A549 (cell line): ENCODE measurements at regions not wholly inside any gene's neighbourhood (a gene's known extent, or its start where the extent isn't known, plus 50 kb on each side); places are given as distances from the start of the nearest gene placed in this dataset.

Experiments used
- ATAC-seq, 2 experiments: fragments of 200-7000 bp in 1 of 2; fragments of >200 bp in 1 of 2; cut with Nextera tagmentation in 1 of 2; cut with Tn5 transposase in 1 of 2; 3 replicates each; pipeline versions ENCODE4 v1.8.0 to v1.9.1; 2018 to 2020; ENCODE audit warnings: mild to moderate bottlenecking in 1 of 2, moderate library complexity in 1 of 2
- CTCF ChIA-PET: fragments of 300-600 bp; sonication (Branson Sonifier 250); formaldehyde crosslinking; extraction: SDS; loops from one replicate; lab custom pipeline; 2021; ENCODE audit warnings: antibody characterized with exemption, inconsistent platforms; lab: Yijun Ruan, JAX
- POLR2A ChIA-PET: fragments of 350-600 bp; formaldehyde crosslinking; extraction: SDS; loops from one replicate; lab custom pipeline; 2021; ENCODE audit warnings: antibody characterized with exemption, inconsistent platforms; lab: Yijun Ruan, JAX
- DNase-seq, 2 experiments: peaks; one replicate each; pipeline versions ENCODE4 v3.0.0 to v3.0.0-alpha.2; 2011 to 2016; ENCODE audit warnings: low read depth in 1 of 2, low spot score in 1 of 2
- FAIRE-seq: peaks from 2 replicates; lab custom pipeline; 2011; peaks lifted over from hg19 to GRCh38; lab: Jason Lieb, UNC
- H3K27ac ChIP-seq, 2 experiments: fragments of >200 bp; sonication (Bioruptor Twin); formaldehyde crosslinking; 3 replicates each; pipeline ENCODE4 v1.5.1; 2016 to 2017
- H3K4me1 ChIP-seq: fragments of >200 bp; sonication (Bioruptor Twin); formaldehyde crosslinking; 3 replicates; pipeline ENCODE4 v1.6.1; 2016
- H3K4me2 ChIP-seq: fragments of >200 bp; sonication (Bioruptor Twin); formaldehyde crosslinking; 3 replicates; pipeline ENCODE4 v1.6.1; 2016
- H3K4me3 ChIP-seq: fragments of >200 bp; sonication (Bioruptor Twin); formaldehyde crosslinking; 3 replicates; pipeline ENCODE4 v1.5.1; 2016
- H3K9me3 ChIP-seq: fragments of >200 bp; sonication (Bioruptor Twin); formaldehyde crosslinking; 3 replicates; pipeline ENCODE4 v1.6.1; 2016
- BHLHE40 ChIP-seq: IDR thresholded peaks from 2 replicates; pipeline ENCODE4 v1.6.1; 2012; ENCODE audit warnings: low read depth, low read length, inconsistent platforms
- CBX8 ChIP-seq: fragments of 200-600 bp; sonication (generic); IDR thresholded peaks from 2 replicates; pipeline ENCODE4 v1.6.1; 2016
- CEBPB ChIP-seq, 2 experiments: fragments of >200 bp in 1 of 2; sonication (Bioruptor Twin) in 1 of 2; formaldehyde crosslinking in 1 of 2; IDR thresholded peaks; 2 replicates each; pipeline ENCODE4 v1.6.1; 2012 to 2016
- CHD2 ChIP-seq: fragments of 150-350 bp; IDR thresholded peaks from 2 replicates; pipeline ENCODE4 v1.6.1; 2014; ENCODE audit warnings: low read length; ENCODE audit not compliant: partially characterized antibody
- CHD4 ChIP-seq: fragments of 200-600 bp; sonication (generic); IDR thresholded peaks from 2 replicates; pipeline ENCODE4 v1.6.1; 2016; ENCODE audit warnings: antibody characterized with exemption, mild to moderate bottlenecking, borderline replicate concordance
- EHMT2 ChIP-seq: fragments of 200-600 bp; sonication (generic); IDR thresholded peaks from 2 replicates; pipeline ENCODE4 v1.6.1; 2016; ENCODE audit warnings: antibody characterized with exemption, low read depth, mild to moderate bottlenecking, moderate library complexity
- FOSB ChIP-seq: fragments of 250-450 bp; sonication (Bioruptor Pico); IDR thresholded peaks from 2 replicates; pipeline ENCODE4 v1.5.0; 2020; ENCODE audit warnings: mild to moderate bottlenecking, moderate library complexity
- FOXS1 ChIP-seq: fragments of 250-450 bp; sonication (Bioruptor Pico); IDR thresholded peaks from 2 replicates; pipeline ENCODE4 v1.5.0; 2020; ENCODE audit warnings: mild to moderate bottlenecking, moderate library complexity
- HDAC2 ChIP-seq: fragments of 200-600 bp; sonication (generic); IDR thresholded peaks from 2 replicates; pipeline ENCODE4 v1.6.1; 2016
- HOXB13 ChIP-seq: fragments of 250-450 bp; sonication (Bioruptor Pico); IDR thresholded peaks from 2 replicates; pipeline ENCODE4 v1.5.0; 2020; ENCODE audit warnings: low read depth, mild to moderate bottlenecking, moderate library complexity
- JUNB ChIP-seq: fragments of >200 bp; sonication (Bioruptor Twin); formaldehyde crosslinking; IDR thresholded peaks from 2 replicates; pipeline ENCODE4 v1.6.1; 2016
- MAFK ChIP-seq: fragments of 450-650 bp; IDR thresholded peaks from 2 replicates; pipeline ENCODE4 v1.6.1; 2014; ENCODE audit not compliant: partially characterized antibody
- NPAS2 ChIP-seq: fragments of 250-450 bp; sonication (Bioruptor Pico); IDR thresholded peaks from 2 replicates; pipeline ENCODE4 v1.8.0; 2022; ENCODE audit warnings: mild to moderate bottlenecking, moderate library complexity, borderline replicate concordance
- RAD21 ChIP-seq, 2 experiments: fragments of >200 bp in 1 of 2; sonication (Bioruptor Twin) in 1 of 2; formaldehyde crosslinking in 1 of 2; IDR thresholded peaks in 1 of 2; conservative IDR thresholded peaks in 1 of 2; 2 replicates in 1 of 2; 3 replicates in 1 of 2; pipeline ENCODE4 v1.6.1; 2012 to 2018; ENCODE audit warnings: inconsistent platforms in 1 of 2
- RARB ChIP-seq: fragments of 250-450 bp; sonication (Bioruptor Pico); IDR thresholded peaks from 2 replicates; pipeline ENCODE4 v1.8.0; 2021; ENCODE audit warnings: mild to moderate bottlenecking, moderate library complexity
- SMC3 ChIP-seq: fragments of >200 bp; sonication (Bioruptor Twin); formaldehyde crosslinking; IDR thresholded peaks from 3 replicates; pipeline ENCODE4 v1.6.1; 2018; ENCODE audit warnings: inconsistent platforms
- TFCP2L1 ChIP-seq: fragments of 250-450 bp; sonication (Bioruptor Pico); IDR thresholded peaks from 2 replicates; pipeline ENCODE4 v1.5.0; 2021; ENCODE audit warnings: mild to moderate bottlenecking
- ZC3H11A ChIP-seq: fragments of 450-650 bp; IDR thresholded peaks from 2 replicates; pipeline ENCODE4 v1.6.1; 2014; ENCODE audit warnings: antibody characterized with exemption, mild to moderate bottlenecking
- ZSCAN20 ChIP-seq: fragments of 250-450 bp; sonication (Bioruptor Pico); IDR thresholded peaks from 2 replicates; pipeline ENCODE4 v1.8.0; 2022; ENCODE audit warnings: mild to moderate bottlenecking, moderate library complexity
- WGBS: methylation state at CpG from one replicate; pipeline ENCODE4 v1.1.6; 2017; ENCODE audit errors: missing lambda C conversion rate; 5-methylcytosine and 5-hydroxymethylcytosine counted together
- TF ChIP-seq, protein P1 (sequence below): fragments of 200-600 bp; sonication (generic); IDR thresholded peaks from 2 replicates; pipeline ENCODE4 v1.6.1; 2016; ENCODE audit warnings: antibody characterized with exemption, mild to moderate bottlenecking, moderate library complexity
- TF ChIP-seq, protein P2 (sequence below): fragments of 150-350 bp; IDR thresholded peaks from 2 replicates; pipeline ENCODE4 v1.6.1; 2014; ENCODE audit warnings: low read depth, mild to moderate bottlenecking, low read length
- TF ChIP-seq, protein P3 (sequence below): fragments of >200 bp; sonication (Bioruptor Twin); formaldehyde crosslinking; IDR thresholded peaks from 2 replicates; pipeline ENCODE4 v1.6.1; 2016
- TF ChIP-seq, protein P4 (sequence below): fragments of 450-650 bp; IDR thresholded peaks from 2 replicates; pipeline ENCODE4 v1.6.1; 2014; ENCODE audit warnings: antibody characterized with exemption

DNA sequence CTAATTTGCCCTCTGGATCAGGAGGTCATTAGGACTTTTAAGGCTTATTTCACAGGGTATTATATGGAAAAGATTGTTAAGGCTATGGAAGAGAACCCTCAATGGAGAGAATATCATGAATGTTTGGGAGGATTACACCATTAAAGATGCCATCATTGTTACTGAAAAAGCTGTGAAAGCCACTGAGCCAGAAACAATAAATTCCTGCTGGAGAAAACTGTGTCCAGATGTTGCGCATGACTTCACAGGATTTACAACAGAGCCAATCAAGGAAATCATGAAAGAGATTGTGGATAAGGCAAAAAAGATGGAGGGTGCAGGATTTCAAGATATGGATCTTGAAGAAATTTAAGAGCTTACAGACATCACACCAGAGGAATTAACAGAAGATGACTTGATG lies 798.3 kb upstream of the SLC35B3 start:
- FAIRE-seq (no peak), DNase-seq (no peak), ATAC-seq (no peak)
- TF ChIP-seq CHD2 (no peak), NPAS2 (CRISPR knock-in tag) (no peak), EHMT2 (no peak), RARB (CRISPR knock-in tag) (no peak), ZC3H11A (no peak), BHLHE40 (no peak), JUNB (no peak), CEBPB (IDR thresholded peaks at IDR 0.05) (no peak), CBX8 (no peak), HOXB13 (CRISPR knock-in tag) (no peak)
- TF ChIP-seq, protein P1, sequence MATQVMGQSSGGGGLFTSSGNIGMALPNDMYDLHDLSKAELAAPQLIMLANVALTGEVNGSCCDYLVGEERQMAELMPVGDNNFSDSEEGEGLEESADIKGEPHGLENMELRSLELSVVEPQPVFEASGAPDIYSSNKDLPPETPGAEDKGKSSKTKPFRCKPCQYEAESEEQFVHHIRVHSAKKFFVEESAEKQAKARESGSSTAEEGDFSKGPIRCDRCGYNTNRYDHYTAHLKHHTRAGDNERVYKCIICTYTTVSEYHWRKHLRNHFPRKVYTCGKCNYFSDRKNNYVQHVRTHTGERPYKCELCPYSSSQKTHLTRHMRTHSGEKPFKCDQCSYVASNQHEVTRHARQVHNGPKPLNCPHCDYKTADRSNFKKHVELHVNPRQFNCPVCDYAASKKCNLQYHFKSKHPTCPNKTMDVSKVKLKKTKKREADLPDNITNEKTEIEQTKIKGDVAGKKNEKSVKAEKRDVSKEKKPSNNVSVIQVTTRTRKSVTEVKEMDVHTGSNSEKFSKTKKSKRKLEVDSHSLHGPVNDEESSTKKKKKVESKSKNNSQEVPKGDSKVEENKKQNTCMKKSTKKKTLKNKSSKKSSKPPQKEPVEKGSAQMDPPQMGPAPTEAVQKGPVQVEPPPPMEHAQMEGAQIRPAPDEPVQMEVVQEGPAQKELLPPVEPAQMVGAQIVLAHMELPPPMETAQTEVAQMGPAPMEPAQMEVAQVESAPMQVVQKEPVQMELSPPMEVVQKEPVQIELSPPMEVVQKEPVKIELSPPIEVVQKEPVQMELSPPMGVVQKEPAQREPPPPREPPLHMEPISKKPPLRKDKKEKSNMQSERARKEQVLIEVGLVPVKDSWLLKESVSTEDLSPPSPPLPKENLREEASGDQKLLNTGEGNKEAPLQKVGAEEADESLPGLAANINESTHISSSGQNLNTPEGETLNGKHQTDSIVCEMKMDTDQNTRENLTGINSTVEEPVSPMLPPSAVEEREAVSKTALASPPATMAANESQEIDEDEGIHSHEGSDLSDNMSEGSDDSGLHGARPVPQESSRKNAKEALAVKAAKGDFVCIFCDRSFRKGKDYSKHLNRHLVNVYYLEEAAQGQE: no peak
- no peaks in the 10 kb centered on the region for H3K4me1 ChIP-seq
- no peak overlapping the region for H3K27ac ChIP-seq
- no peak overlapping the region for H3K4me2 ChIP-seq
- no peak overlapping the region for H3K4me3 ChIP-seq
- 89% methylated on average over 1 of the region's 1 CpG for WGBS
- ChIA-PET CTCF (interaction anchor here (0.8 kb wide), 1 partner anchor 9 kb away, joined by 3 read pairs; no protein-coding TSS in a partner anchor), POLR2A (no interaction called here)
- H3K9me3 ChIP-seq: no peaks in the 10 kb centered on the region

DNA sequence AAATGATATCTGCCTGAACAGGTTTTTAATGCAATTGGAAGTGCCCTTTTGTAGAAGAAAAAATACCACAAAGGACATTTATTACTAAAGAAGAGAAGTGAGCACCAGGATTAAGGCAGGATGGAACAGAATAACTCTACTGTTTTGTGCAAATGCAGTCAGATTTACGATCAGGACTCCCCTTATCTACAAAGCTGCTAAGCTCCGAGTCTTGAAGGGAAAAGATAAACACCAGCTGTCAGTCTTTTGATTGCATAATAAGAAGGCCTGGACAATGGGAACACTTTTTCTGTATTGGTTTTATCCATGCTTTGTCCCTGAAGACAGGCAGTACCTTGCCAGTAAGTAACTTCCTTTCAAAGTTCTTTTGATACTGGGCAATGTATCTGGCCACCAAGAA lies 797.9 kb upstream of the SLC35B3 start:
- H3K4me1 ChIP-seq: no peaks in the 10 kb centered on the region
- H3K9me3 ChIP-seq: no peaks in the 10 kb centered on the region
- H3K27ac ChIP-seq: no peak overlapping the region
- TF ChIP-seq, protein P2, sequence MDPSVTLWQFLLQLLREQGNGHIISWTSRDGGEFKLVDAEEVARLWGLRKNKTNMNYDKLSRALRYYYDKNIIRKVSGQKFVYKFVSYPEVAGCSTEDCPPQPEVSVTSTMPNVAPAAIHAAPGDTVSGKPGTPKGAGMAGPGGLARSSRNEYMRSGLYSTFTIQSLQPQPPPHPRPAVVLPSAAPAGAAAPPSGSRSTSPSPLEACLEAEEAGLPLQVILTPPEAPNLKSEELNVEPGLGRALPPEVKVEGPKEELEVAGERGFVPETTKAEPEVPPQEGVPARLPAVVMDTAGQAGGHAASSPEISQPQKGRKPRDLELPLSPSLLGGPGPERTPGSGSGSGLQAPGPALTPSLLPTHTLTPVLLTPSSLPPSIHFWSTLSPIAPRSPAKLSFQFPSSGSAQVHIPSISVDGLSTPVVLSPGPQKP: no peak
- no peak for TF ChIP-seq FOSB (CRISPR knock-in tag)
- no peak for TF ChIP-seq RAD21 (conservative IDR thresholded peaks at IDR 0.05 in 1 of 2, IDR thresholded peaks at IDR 0.05 in 1 of 2)
- TF ChIP-seq SMC3: no peak
- TF ChIP-seq CHD4: no peak
- TF ChIP-seq, protein P3, sequence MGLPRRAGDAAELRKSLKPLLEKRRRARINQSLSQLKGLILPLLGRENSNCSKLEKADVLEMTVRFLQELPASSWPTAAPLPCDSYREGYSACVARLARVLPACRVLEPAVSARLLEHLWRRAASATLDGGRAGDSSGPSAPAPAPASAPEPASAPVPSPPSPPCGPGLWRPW: no peak
- no peak for TF ChIP-seq HDAC2
- TF ChIP-seq ZSCAN20 (CRISPR knock-in tag): no peak
- no peak for TF ChIP-seq MAFK
- TF ChIP-seq FOXS1 (CRISPR knock-in tag): no peak
- TF ChIP-seq, protein P4, sequence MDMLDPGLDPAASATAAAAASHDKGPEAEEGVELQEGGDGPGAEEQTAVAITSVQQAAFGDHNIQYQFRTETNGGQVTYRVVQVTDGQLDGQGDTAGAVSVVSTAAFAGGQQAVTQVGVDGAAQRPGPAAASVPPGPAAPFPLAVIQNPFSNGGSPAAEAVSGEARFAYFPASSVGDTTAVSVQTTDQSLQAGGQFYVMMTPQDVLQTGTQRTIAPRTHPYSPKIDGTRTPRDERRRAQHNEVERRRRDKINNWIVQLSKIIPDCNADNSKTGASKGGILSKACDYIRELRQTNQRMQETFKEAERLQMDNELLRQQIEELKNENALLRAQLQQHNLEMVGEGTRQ: no peak
- TF ChIP-seq BHLHE40: no peak
- no peak for TF ChIP-seq TFCP2L1 (CRISPR knock-in tag)
- ChIA-PET CTCF (interaction anchor here (0.8 kb wide), 1 partner anchor 10 kb away, joined by 3 read pairs; no protein-coding TSS in a partner anchor), POLR2A (no interaction called here)
- ATAC-seq (no peak), DNase-seq (no peak), FAIRE-seq (no peak)
- no peak overlapping the region for H3K4me2 ChIP-seq
- H3K4me3 ChIP-seq: no peak overlapping the region
- WGBS: 24% methylated on average over 2 of the region's 2 CpGs
